Calu3 (cell line): ENCODE measurements at regions not wholly inside any gene's neighbourhood (a gene's known extent, or its start where the extent isn't known, plus 50 kb on each side); places are given as distances from the start of the nearest gene placed in this dataset.

Experiments used
- BruUV-seq: library from RNA; stranded (reverse); fragments of 400-500 nt; replicated peaks from 2 replicates; lab custom pipeline; 2021; lab: Mats Ljungman, UMichigan
- CTCF ChIA-PET: fragments of 300-600 bp; sonication (Branson Sonifier 250); formaldehyde crosslinking; loops from one replicate; lab custom pipeline; 2022; ENCODE audit warnings: antibody characterized with exemption; lab: Charles Lee
- DNase-seq: peaks from one replicate; pipeline ENCODE4 v3.0.0; 2022
- H3K27ac Mint-ChIP-seq: one replicate; pipeline ENCODE4 v1.8.0; 2022; ENCODE audit warnings: mixed read lengths; ENCODE audit not compliant: unreplicated experiment
- H3K27me3 Mint-ChIP-seq: one replicate; pipeline ENCODE4 v1.8.0; 2022; ENCODE audit warnings: mixed read lengths; ENCODE audit not compliant: unreplicated experiment
- H3K36me3 Mint-ChIP-seq: one replicate; pipeline ENCODE4 v1.8.0; 2022; ENCODE audit warnings: mild to moderate bottlenecking, moderate library complexity, mixed read lengths; ENCODE audit not compliant: insufficient read depth, unreplicated experiment
- H3K4me1 Mint-ChIP-seq: one replicate; pipeline ENCODE4 v1.8.0; 2022; ENCODE audit warnings: mild to moderate bottlenecking, low read depth, mixed read lengths; ENCODE audit not compliant: unreplicated experiment
- H3K4me3 Mint-ChIP-seq: one replicate; pipeline ENCODE4 v1.8.0; 2022; ENCODE audit warnings: mild to moderate bottlenecking, low read depth, moderate library complexity, mixed read lengths; ENCODE audit not compliant: unreplicated experiment
- H3K9me3 Mint-ChIP-seq: one replicate; pipeline ENCODE4 v1.8.0; 2022; ENCODE audit warnings: low read depth, mixed read lengths; ENCODE audit not compliant: unreplicated experiment
- intact Hi-C: fragments of 100-400 bp; cut with micrococcal nuclease; formaldehyde crosslinking; loops from one replicate; pipeline ENCODE4 v1.10.0; 2022; ENCODE audit not compliant: unreplicated experiment
- TF ChIP-seq, protein P1 (sequence below): fragments of 200-600 bp; IDR thresholded peaks from one replicate; pipeline ENCODE4 v1.8.0; 2022; ENCODE audit warnings: antibody characterized with exemption; ENCODE audit not compliant: unreplicated experiment

DNA sequence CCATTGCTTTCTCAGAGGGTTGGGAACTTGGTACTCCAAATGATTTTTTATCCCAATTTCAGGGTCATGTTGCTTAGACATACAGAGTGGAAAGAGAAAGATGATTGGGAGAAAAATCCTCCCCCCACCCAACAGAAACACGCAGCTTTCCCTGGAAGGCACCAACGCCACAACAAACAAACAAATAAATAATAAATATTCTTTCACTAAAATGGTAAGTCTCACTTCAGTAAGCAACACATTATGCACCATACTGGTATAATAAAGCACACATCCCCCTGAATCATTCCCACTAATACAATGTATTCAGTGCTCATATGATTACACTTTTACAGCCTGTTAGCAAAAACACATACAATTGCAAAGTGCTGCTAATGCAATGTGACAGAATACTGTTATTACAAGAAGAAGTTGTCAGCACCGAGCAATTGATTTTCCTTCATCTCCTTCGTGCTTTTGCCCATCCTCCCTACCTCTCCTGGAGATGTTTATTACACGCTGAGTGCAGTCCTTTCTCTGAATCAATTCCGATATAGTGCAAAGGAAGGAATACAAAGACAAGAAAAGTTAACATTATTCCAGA, 359.9 kb downstream of the TXNL1 start:
- H3K27me3 Mint-ChIP-seq, result peaks cover 66% of the 10 kb centered on the region
- no peaks in the 10 kb centered on the region for H3K4me1 Mint-ChIP-seq
- CTCF ChIA-PET, result interaction anchor here (0.7 kb wide), 1 partner anchor 11 kb away, joined by 3 read pairs; no protein-coding TSS in a partner anchor
- H3K36me3 Mint-ChIP-seq, result no peaks in the 10 kb centered on the region
- BruUV-seq, result no TSS peak
- TF ChIP-seq, protein P1, sequence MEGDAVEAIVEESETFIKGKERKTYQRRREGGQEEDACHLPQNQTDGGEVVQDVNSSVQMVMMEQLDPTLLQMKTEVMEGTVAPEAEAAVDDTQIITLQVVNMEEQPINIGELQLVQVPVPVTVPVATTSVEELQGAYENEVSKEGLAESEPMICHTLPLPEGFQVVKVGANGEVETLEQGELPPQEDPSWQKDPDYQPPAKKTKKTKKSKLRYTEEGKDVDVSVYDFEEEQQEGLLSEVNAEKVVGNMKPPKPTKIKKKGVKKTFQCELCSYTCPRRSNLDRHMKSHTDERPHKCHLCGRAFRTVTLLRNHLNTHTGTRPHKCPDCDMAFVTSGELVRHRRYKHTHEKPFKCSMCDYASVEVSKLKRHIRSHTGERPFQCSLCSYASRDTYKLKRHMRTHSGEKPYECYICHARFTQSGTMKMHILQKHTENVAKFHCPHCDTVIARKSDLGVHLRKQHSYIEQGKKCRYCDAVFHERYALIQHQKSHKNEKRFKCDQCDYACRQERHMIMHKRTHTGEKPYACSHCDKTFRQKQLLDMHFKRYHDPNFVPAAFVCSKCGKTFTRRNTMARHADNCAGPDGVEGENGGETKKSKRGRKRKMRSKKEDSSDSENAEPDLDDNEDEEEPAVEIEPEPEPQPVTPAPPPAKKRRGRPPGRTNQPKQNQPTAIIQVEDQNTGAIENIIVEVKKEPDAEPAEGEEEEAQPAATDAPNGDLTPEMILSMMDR, result no peak
- no peak for DNase-seq
- no peak overlapping the region for H3K4me3 Mint-ChIP-seq
- intact Hi-C loops, result no loop called here
- no peak overlapping the region for H3K27ac Mint-ChIP-seq
- H3K9me3 Mint-ChIP-seq, result peaks cover 3% of the 10 kb centered on the region

DNA sequence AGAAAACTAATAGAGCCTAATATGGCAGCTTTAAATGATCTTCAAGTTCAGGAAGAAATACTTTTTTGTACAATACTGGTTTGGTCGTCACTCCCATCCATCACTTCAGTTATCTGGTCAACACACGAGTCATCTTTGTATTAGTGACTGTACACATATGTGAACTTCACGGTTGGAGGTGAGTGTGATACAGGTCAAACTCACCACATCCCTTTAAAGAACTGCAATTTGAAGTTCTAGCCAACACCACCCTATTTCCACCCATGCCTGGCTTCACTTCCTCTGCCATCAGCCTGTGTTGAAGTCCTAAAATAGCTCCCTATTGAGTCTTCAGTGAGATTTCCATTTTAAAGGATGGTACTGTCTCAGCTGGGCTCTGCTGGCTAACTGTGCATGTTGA, 361.9 kb downstream of the TXNL1 start:
- Mint-ChIP-seq H3K4me1 (no peaks in the 10 kb centered on the region), H3K36me3 (no peaks in the 10 kb centered on the region), H3K27ac (no peak overlapping the region), H3K9me3 (peaks cover 3% of the 10 kb centered on the region), H3K4me3 (no peak overlapping the region), H3K27me3 (peaks cover 80% of the 10 kb centered on the region)
- no peak for DNase-seq
- intact Hi-C loops, result no loop called here
- TF ChIP-seq, protein P1, result no peak
- BruUV-seq, result no TSS peak
- CTCF ChIA-PET, result no interaction called here

DNA sequence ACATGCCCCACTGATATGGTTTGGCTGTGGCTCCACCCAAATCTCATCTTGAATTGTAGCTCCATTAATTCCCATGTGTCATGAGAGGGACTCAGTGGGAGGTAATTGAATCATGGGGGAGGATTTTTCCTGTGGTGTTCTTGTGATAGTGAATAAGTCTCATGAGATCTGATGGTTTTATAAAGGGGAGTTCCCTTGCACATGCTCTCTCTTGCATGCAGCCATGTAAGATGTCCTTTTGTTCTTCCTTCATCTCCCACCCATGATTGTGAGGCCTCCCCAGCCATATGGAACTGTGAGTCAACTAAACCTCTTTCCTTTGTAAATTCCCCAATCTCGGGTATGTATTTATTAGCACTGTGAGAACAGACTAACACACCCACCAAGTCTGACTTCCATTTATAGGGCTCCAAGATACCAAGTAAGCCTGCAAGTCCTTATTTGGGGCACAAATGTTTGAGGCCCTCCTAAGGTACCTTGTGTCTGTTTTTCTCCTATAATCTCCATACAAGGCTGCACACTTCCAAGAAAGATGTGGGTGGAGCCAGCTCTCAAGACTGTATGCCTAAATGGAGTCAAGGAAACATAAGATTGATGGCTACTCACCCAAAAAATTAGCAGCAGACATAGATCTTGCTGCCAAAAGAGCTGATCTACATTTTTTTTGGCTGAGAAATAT, 364.7 kb downstream of the TXNL1 start:
- CTCF ChIA-PET, result interaction anchor here (0.6 kb wide), 1 partner anchor 16 kb away, joined by 3 read pairs; no protein-coding TSS in a partner anchor
- no TSS peak for BruUV-seq
- intact Hi-C loops, result no loop called here
- Mint-ChIP-seq H3K4me3 (no peak overlapping the region), H3K9me3 (peaks cover 2% of the 10 kb centered on the region), H3K36me3 (no peaks in the 10 kb centered on the region), H3K4me1 (no peaks in the 10 kb centered on the region), H3K27ac (no peak overlapping the region), H3K27me3 (peaks cover 77% of the 10 kb centered on the region)
- TF ChIP-seq, protein P1, result no peak
- no peak for DNase-seq

DNA sequence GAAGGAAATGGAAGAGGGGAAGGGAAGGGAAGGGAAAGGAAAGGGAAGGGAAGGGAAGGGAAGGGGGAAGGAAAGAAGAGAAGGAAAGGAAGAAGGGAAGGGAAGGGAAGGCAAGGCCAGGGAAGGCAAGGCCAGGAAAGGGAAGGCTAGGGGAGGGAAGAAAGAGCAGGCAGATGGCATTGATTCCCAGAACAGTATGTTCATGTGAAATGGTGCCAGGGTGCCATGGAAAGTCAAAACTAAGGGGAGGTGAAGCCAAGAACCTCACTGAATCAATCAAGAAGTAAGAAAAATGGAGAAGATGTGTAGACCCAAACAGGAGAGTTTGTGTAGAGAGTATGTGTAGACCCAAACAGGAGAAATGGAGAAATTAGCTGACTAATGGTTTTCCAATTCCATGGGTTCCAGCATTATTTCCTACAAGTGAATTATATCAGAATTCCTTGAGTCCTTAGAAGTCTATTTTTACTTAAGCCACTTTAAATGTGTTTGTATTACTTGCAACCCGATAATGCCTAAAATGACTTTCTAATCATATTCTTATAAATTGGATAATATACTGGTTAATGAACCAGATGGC, 367.6 kb downstream of the TXNL1 start:
- Mint-ChIP-seq H3K27ac (no peak overlapping the region), H3K4me1 (no peaks in the 10 kb centered on the region), H3K36me3 (no peaks in the 10 kb centered on the region), H3K27me3 (peaks cover 83% of the 10 kb centered on the region), H3K4me3 (no peak overlapping the region), H3K9me3 (peaks cover 2% of the 10 kb centered on the region)
- TF ChIP-seq, protein P1, result no peak
- intact Hi-C loops, result no loop called here
- BruUV-seq, result no TSS peak
- DNase-seq, result no peak
- CTCF ChIA-PET, result no interaction called here
